CD14-positive monocyte (primary cell): ENCODE measurements at regions not wholly inside any gene's neighbourhood (a gene's known extent, or its start where the extent isn't known, plus 50 kb on each side); places are given as distances from the start of the nearest gene placed in this dataset.

ENCODE experiments used
- DNase-seq, 3 donors: peaks; one replicate each; pipeline ENCODE4 v3.0.0-alpha.2; 2011 to 2022
- H2AFZ ChIP-seq: 2 replicates; pipeline ENCODE4 v1.6.0; 2012; ENCODE audit warnings: mild to moderate bottlenecking, low read depth, low read length, inconsistent platforms; ENCODE audit not compliant: insufficient read depth, poor library complexity, severe bottlenecking
- H3K27ac ChIP-seq, 2 donors: 1 replicate in 1 of 2; 2 replicates in 1 of 2; pipeline ENCODE4 v1.5.1; 2012 to 2013; ENCODE audit warnings: low read length in 2 of 2, control low read depth in 1 of 2, inconsistent platforms in 1 of 2, low read depth in 1 of 2, mild to moderate bottlenecking in 1 of 2
- H3K27me3 ChIP-seq, 2 donors: one replicate each; pipeline versions ENCODE4 v1.6.0 to v1.6.1; 2011 to 2013; ENCODE audit warnings: low read length in 2 of 2; ENCODE audit not compliant: control insufficient read depth in 2 of 2, insufficient read depth in 2 of 2
- H3K36me3 ChIP-seq, 2 donors: replicated peaks in 1 of 2; 1 replicate in 1 of 2; 2 replicates in 1 of 2; pipeline versions ENCODE4 v1.5.1 to v1.6.1; 2012 to 2013; ENCODE audit warnings: low read length in 2 of 2, control low read depth in 1 of 2, inconsistent platforms in 1 of 2, mild to moderate bottlenecking in 1 of 2; ENCODE audit not compliant: insufficient read depth in 2 of 2, control insufficient read depth in 1 of 2
- H3K4me1 ChIP-seq, 2 donors: 1 replicate in 1 of 2; 2 replicates in 1 of 2; pipeline versions ENCODE4 v1.5.1 to v1.6.1; 2012 to 2013; ENCODE audit warnings: low read length in 2 of 2, control low read depth in 1 of 2, inconsistent platforms in 1 of 2, mild to moderate bottlenecking in 1 of 2, moderate library complexity in 1 of 2; ENCODE audit not compliant: insufficient read depth in 2 of 2, control insufficient read depth in 1 of 2
- H3K4me2 ChIP-seq: replicated peaks from 2 replicates; pipeline ENCODE3; 2012; ENCODE audit warnings: low read length, moderate library complexity, mild to moderate bottlenecking; ENCODE audit not compliant: poor library complexity, severe bottlenecking; ENCODE audit errors: extremely low read depth
- H3K4me3 ChIP-seq, 3 experiments: fragments of 200-600 bp in 1 of 3; sonication (generic) in 1 of 3; replicated peaks in 1 of 3; 1 replicate in 2 of 3; 2 replicates in 1 of 3; pipeline ENCODE4 v1.5.1; 2011 to 2013; ENCODE audit warnings: low read length in 3 of 3, mild to moderate bottlenecking in 3 of 3, control low read depth in 2 of 3, low read depth in 2 of 3, inconsistent platforms in 1 of 3, moderate library complexity in 1 of 3
- H3K79me2 ChIP-seq: 2 replicates; pipeline ENCODE4 v1.6.0; 2012; ENCODE audit warnings: mild to moderate bottlenecking, control low read depth, inconsistent platforms, low read length, moderate library complexity; ENCODE audit not compliant: insufficient read depth
- H3K9ac ChIP-seq: 2 replicates; pipeline ENCODE4 v1.6.0; 2017; ENCODE audit warnings: low read length, mild to moderate bottlenecking; ENCODE audit not compliant: insufficient read depth, poor library complexity, severe bottlenecking
- H3K9me3 ChIP-seq, 2 donors: replicated peaks in 1 of 2; 1 replicate in 1 of 2; 2 replicates in 1 of 2; pipeline versions ENCODE4 v1.5.1 to v1.6.1; 2012 to 2013; ENCODE audit warnings: low read length in 2 of 2, control low read depth in 1 of 2; ENCODE audit not compliant: control insufficient read depth in 1 of 2, insufficient read depth in 1 of 2
- H4K20me1 ChIP-seq: 2 replicates; pipeline ENCODE4 v1.6.0; 2012; ENCODE audit warnings: mild to moderate bottlenecking, low read length, control low read depth, moderate library complexity; ENCODE audit not compliant: insufficient read depth
- H3K27ac Mint-ChIP-seq, 7 donors: one replicate each; pipeline ENCODE4 v1.8.0; 2020; ENCODE audit warnings: mild to moderate bottlenecking in 7 of 7, mixed read lengths in 7 of 7, moderate library complexity in 6 of 7, inconsistent platforms in 2 of 7
- H3K27me3 Mint-ChIP-seq, 3 donors: one replicate each; pipeline ENCODE4 v1.8.0; 2021 to 2022; ENCODE audit warnings: low read depth in 3 of 3, mild to moderate bottlenecking in 3 of 3, mixed read lengths in 3 of 3, moderate library complexity in 3 of 3, inconsistent platforms in 1 of 3
- H3K36me3 Mint-ChIP-seq, 2 donors: one replicate each; pipeline ENCODE4 v1.8.0; 2020; ENCODE audit warnings: mixed read lengths in 2 of 2, inconsistent platforms in 1 of 2, mild to moderate bottlenecking in 1 of 2
- H3K4me1 Mint-ChIP-seq: one replicate; pipeline ENCODE4 v1.8.0; 2020; ENCODE audit warnings: mild to moderate bottlenecking, mixed read lengths
- H3K4me3 Mint-ChIP-seq, 2 donors: one replicate each; pipeline ENCODE4 v1.8.0; 2020; ENCODE audit warnings: mild to moderate bottlenecking in 2 of 2, mixed read lengths in 2 of 2, moderate library complexity in 1 of 2
- H3K9me3 Mint-ChIP-seq, 7 donors: one replicate each; pipeline ENCODE4 v1.8.0; 2020 to 2022; ENCODE audit warnings: mixed read lengths in 7 of 7, mild to moderate bottlenecking in 6 of 7, moderate library complexity in 6 of 7, inconsistent platforms in 2 of 7
- WGBS: methylation state at CpG from one replicate; pipeline ENCODE4 v1.1.5; 2013; ENCODE audit warnings: missing lambda C conversion rate; ENCODE audit not compliant: insufficient coverage; 5-methylcytosine and 5-hydroxymethylcytosine counted together
- intact Hi-C, 2 donors: fragments of 100-400 bp; cut with micrococcal nuclease; formaldehyde crosslinking; loops; one replicate each; pipeline versions ENCODE4 v1.15.0 to v1.15.1; 2023
- TF ChIP-seq, protein P1 (sequence below): fragments of 200-600 bp; IDR thresholded peaks from one replicate; pipeline ENCODE4 v1.8.0; 2022; ENCODE audit warnings: antibody characterized with exemption, mild to moderate bottlenecking

GRCh38 chr20:57013217-57013616, 253.2 kb downstream of the BMP7 start:
- WGBS, result no CpG with 5 or more reads among the region's 1 CpG
- Histone ChIP-seq H3K9me3 (no peaks in the 10 kb centered on the region), H4K20me1 (no peaks in the 10 kb centered on the region), H3K4me1 (no peaks in the 10 kb centered on the region), H3K27ac (no peak overlapping the region), H3K36me3 (no peaks in the 10 kb centered on the region), H3K27me3 (peaks cover 2 to 10% of the 10 kb centered on the region in 2 donors), H3K4me3 (no peak overlapping the region), H3K9ac (no peak overlapping the region), H3K79me2 (no peaks in the 10 kb centered on the region), H2AFZ (no peak overlapping the region), H3K4me2 (no peak overlapping the region)
- peaks cover 0 to 5% (median 0%) of the 10 kb centered on the region in 7 donors for H3K9me3 Mint-ChIP-seq
- peak overlapping the region in 1 of 2 donors; percentile 27 for H3K4me3 Mint-ChIP-seq
- H3K36me3 Mint-ChIP-seq, result no peaks in the 10 kb centered on the region
- H3K4me1 Mint-ChIP-seq, result no peaks in the 10 kb centered on the region
- H3K27me3 Mint-ChIP-seq, result peaks cover 17 to 31% (median 30%) of the 10 kb centered on the region in 3 donors
- TF ChIP-seq, protein P1, sequence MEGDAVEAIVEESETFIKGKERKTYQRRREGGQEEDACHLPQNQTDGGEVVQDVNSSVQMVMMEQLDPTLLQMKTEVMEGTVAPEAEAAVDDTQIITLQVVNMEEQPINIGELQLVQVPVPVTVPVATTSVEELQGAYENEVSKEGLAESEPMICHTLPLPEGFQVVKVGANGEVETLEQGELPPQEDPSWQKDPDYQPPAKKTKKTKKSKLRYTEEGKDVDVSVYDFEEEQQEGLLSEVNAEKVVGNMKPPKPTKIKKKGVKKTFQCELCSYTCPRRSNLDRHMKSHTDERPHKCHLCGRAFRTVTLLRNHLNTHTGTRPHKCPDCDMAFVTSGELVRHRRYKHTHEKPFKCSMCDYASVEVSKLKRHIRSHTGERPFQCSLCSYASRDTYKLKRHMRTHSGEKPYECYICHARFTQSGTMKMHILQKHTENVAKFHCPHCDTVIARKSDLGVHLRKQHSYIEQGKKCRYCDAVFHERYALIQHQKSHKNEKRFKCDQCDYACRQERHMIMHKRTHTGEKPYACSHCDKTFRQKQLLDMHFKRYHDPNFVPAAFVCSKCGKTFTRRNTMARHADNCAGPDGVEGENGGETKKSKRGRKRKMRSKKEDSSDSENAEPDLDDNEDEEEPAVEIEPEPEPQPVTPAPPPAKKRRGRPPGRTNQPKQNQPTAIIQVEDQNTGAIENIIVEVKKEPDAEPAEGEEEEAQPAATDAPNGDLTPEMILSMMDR, result no peak
- no peak overlapping the region for H3K27ac Mint-ChIP-seq
- DNase-seq, result no peak
- intact Hi-C loops, result no loop called here

- TF ChIP-seq, protein P1, result no peak
- Histone ChIP-seq H2AFZ (no peak overlapping the region), H3K4me2 (no peak overlapping the region), H3K9ac (no peak overlapping the region), H3K36me3 (no peaks in the 10 kb centered on the region), H3K27ac (no peak overlapping the region), H3K4me3 (no peak overlapping the region), H3K27me3 (peaks cover 2 to 10% of the 10 kb centered on the region in 2 donors), H4K20me1 (no peaks in the 10 kb centered on the region), H3K79me2 (no peaks in the 10 kb centered on the region), H3K4me1 (no peaks in the 10 kb centered on the region), H3K9me3 (no peaks in the 10 kb centered on the region)
- Mint-ChIP-seq H3K27ac (no peak overlapping the region), H3K36me3 (no peaks in the 10 kb centered on the region), H3K27me3 (peaks cover 16 to 34% (median 32%) of the 10 kb centered on the region in 3 donors), H3K4me1 (no peaks in the 10 kb centered on the region), H3K9me3 (peaks cover 0 to 5% (median 0%) of the 10 kb centered on the region in 7 donors), H3K4me3 (peak overlapping the region in 1 of 2 donors; percentile 69)
- no peak for DNase-seq
- WGBS, result 10% methylated on average over 19 of the region's 19 CpGs
- intact Hi-C loops, result no loop called here
Observed at GRCh38 chr20:57013741-57014140, 252.7 kb downstream of the BMP7 start.
